ENCODE measurements at regions not wholly inside any gene's neighbourhood (a gene's known extent, or its start where the extent isn't known, plus 50 kb on each side); places are given as distances from the start of the nearest gene placed in this dataset.

DNA sequence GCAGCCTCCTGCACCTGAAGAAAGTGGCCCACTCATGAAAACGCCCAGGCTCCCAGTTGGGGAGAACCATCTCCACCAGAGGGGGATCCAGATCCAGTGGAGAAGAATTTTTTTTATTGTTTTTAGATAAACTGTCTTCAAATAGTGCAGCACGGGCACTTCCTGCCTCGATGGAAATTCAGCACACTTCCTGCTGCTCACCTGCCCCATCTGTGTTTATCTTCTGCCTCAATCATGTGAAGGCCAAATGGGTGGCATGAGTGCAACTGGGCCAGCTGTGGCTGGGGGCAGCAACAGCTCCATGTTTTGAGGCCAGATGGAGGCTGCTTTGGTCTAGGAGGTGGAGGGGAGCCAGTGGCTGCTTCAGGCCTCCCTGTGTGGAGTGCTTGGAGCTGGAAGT lies 75.9 kb upstream of the WSB1 start:
- TF ChIP-seq, protein P1, sequence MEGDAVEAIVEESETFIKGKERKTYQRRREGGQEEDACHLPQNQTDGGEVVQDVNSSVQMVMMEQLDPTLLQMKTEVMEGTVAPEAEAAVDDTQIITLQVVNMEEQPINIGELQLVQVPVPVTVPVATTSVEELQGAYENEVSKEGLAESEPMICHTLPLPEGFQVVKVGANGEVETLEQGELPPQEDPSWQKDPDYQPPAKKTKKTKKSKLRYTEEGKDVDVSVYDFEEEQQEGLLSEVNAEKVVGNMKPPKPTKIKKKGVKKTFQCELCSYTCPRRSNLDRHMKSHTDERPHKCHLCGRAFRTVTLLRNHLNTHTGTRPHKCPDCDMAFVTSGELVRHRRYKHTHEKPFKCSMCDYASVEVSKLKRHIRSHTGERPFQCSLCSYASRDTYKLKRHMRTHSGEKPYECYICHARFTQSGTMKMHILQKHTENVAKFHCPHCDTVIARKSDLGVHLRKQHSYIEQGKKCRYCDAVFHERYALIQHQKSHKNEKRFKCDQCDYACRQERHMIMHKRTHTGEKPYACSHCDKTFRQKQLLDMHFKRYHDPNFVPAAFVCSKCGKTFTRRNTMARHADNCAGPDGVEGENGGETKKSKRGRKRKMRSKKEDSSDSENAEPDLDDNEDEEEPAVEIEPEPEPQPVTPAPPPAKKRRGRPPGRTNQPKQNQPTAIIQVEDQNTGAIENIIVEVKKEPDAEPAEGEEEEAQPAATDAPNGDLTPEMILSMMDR (IDR thresholded peaks at IDR 0.05; ENCODE audit: borderline replicate concordance, extremely low read depth, low read length, poor library complexity, severe bottlenecking) = no peak
- no peak for TF ChIP-seq EZH2 (IDR thresholded peaks at IDR 0.05; ENCODE audit: borderline replicate concordance, low read depth, low read length, severe bottlenecking)

Data from DND-41 (cell line).